ENCODE measurements at regions not wholly inside any gene's neighbourhood (a gene's known extent, or its start where the extent isn't known, plus 50 kb on each side); places are given as distances from the start of the nearest gene placed in this dataset.
A peak's percentile ranks its signal among the peaks of the same experiment; 100 is the strongest.

GRCh38 chr13:95497381-95497807, 55.1 kb upstream of the CLDN10 start:
- H3K9me3 ChIP-seq (ENCODE audit: control insufficient read depth, low read length): no peaks in the 10 kb centered on the region
- 17% methylated on average over 3 of the region's 3 CpGs for WGBS
- DNase-seq (peak; percentile 23 to 67 (median 61)), ATAC-seq (peak; percentile 67 to 72)
- H3K27me3 ChIP-seq (ENCODE audit: control insufficient read depth, insufficient read depth): no peaks in the 10 kb centered on the region
- H3K4me1 ChIP-seq (ENCODE audit: control insufficient read depth, insufficient read depth, low read length): no peaks in the 10 kb centered on the region
- H3K4me3 ChIP-seq (ENCODE audit: low read length): no peak overlapping the region
- H3K27ac ChIP-seq (ENCODE audit: low read length): no peak overlapping the region
- intact Hi-C loops (cut with DNase I): no loop called here

GRCh38 chr13:95498886-95499285, 53.6 kb upstream of the CLDN10 start:
- no peak for DNase-seq
- Histone ChIP-seq H3K27ac (ENCODE audit: low read length) (no peak overlapping the region), H3K27me3 (ENCODE audit: control insufficient read depth, insufficient read depth) (no peaks in the 10 kb centered on the region), H3K4me1 (ENCODE audit: control insufficient read depth, insufficient read depth, low read length) (no peaks in the 10 kb centered on the region), H3K4me3 (ENCODE audit: low read length) (no peak overlapping the region), H3K9me3 (ENCODE audit: control insufficient read depth, low read length) (no peaks in the 10 kb centered on the region)
- 88% methylated on average over 8 of the region's 8 CpGs for WGBS
- intact Hi-C loops (cut with DNase I): no loop called here
- ATAC-seq: no peak

GRCh38 chr13:95499811-95500712, 52.5 kb upstream of the CLDN10 start:
- no peak overlapping the region for H3K4me3 ChIP-seq (ENCODE audit: low read length)
- DNase-seq: no peak
- no peaks in the 10 kb centered on the region for H3K9me3 ChIP-seq (ENCODE audit: control insufficient read depth, low read length)
- H3K27me3 ChIP-seq (ENCODE audit: control insufficient read depth, insufficient read depth): no peaks in the 10 kb centered on the region
- no peaks in the 10 kb centered on the region for H3K4me1 ChIP-seq (ENCODE audit: control insufficient read depth, insufficient read depth, low read length)
- 89% methylated on average over 6 of the region's 6 CpGs for WGBS
- intact Hi-C loops (cut with DNase I): no loop called here
- H3K27ac ChIP-seq (ENCODE audit: low read length): no peak overlapping the region
- no peak for ATAC-seq

- H3K4me1 ChIP-seq (ENCODE audit: control insufficient read depth, insufficient read depth, low read length): no peaks in the 10 kb centered on the region
- 63% methylated on average over 2 of the region's 2 CpGs for WGBS
- ATAC-seq (no peak), DNase-seq (no peak)
- no peak overlapping the region for H3K27ac ChIP-seq (ENCODE audit: low read length)
- H3K9me3 ChIP-seq (ENCODE audit: control insufficient read depth, low read length): no peaks in the 10 kb centered on the region
- no peak overlapping the region for H3K4me3 ChIP-seq (ENCODE audit: low read length)
- no peaks in the 10 kb centered on the region for H3K27me3 ChIP-seq (ENCODE audit: control insufficient read depth, insufficient read depth)
- intact Hi-C loops (cut with DNase I): no loop called here
These were observed 50.3 kb upstream of the CLDN10 start for GRCh38 chr13:95502216-95502615.
